GM23248 (cell line): ENCODE measurements at regions not wholly inside any gene's neighbourhood (a gene's known extent, or its start where the extent isn't known, plus 50 kb on each side); places are given as distances from the start of the nearest gene placed in this dataset.

Experiments used
- DNase-seq: peaks from one replicate; pipeline ENCODE4 v3.0.0-alpha.2; 2015
- H2AFZ ChIP-seq: fragments of 200-600 bp; sonication (generic); 2 replicates; pipeline ENCODE4 v1.6.1; 2016; ENCODE audit warnings: antibody characterized with exemption
- H3F3A ChIP-seq: fragments of 200-600 bp; sonication (generic); 2 replicates; pipeline ENCODE4 v1.6.1; 2016; ENCODE audit warnings: mild to moderate bottlenecking, antibody characterized with exemption, mixed run types; ENCODE audit not compliant: insufficient read depth
- H3K27ac ChIP-seq: fragments of 200-600 bp; sonication (generic); 2 replicates; pipeline ENCODE4 v1.5.1; 2016; ENCODE audit warnings: mild to moderate bottlenecking
- H3K27me3 ChIP-seq: fragments of 200-600 bp; sonication (generic); replicated peaks from 2 replicates; pipeline ENCODE4 v1.6.1; 2016; ENCODE audit warnings: mild to moderate bottlenecking; ENCODE audit not compliant: insufficient read depth
- H3K36me3 ChIP-seq: fragments of 200-600 bp; sonication (generic); 2 replicates; pipeline ENCODE4 v1.6.1; 2016; ENCODE audit warnings: low read depth, mild to moderate bottlenecking
- H3K4me1 ChIP-seq: fragments of 200-600 bp; sonication (generic); 2 replicates; pipeline ENCODE4 v1.6.1; 2016; ENCODE audit warnings: mild to moderate bottlenecking; ENCODE audit not compliant: insufficient read depth
- H3K4me2 ChIP-seq: fragments of 200-600 bp; sonication (generic); one replicate; pipeline ENCODE4 v1.6.1; 2016; ENCODE audit warnings: mild to moderate bottlenecking; ENCODE audit not compliant: unreplicated experiment
- H3K4me3 ChIP-seq: fragments of 200-600 bp; sonication (generic); 2 replicates; pipeline ENCODE4 v1.5.1; 2016; ENCODE audit warnings: mild to moderate bottlenecking
- H3K79me2 ChIP-seq: fragments of 200-600 bp; sonication (generic); 2 replicates; pipeline ENCODE4 v1.6.1; 2016; ENCODE audit warnings: mild to moderate bottlenecking; ENCODE audit not compliant: insufficient read depth
- H3K9ac ChIP-seq: fragments of 200-600 bp; sonication (generic); 2 replicates; pipeline ENCODE4 v1.6.1; 2016; ENCODE audit warnings: mild to moderate bottlenecking
- H3K9me2 ChIP-seq: fragments of 200-600 bp; sonication (generic); 2 replicates; pipeline ENCODE4 v1.6.1; 2016; ENCODE audit warnings: mixed run types, mild to moderate bottlenecking, moderate library complexity; ENCODE audit not compliant: insufficient read depth
- H3K9me3 ChIP-seq: fragments of 200-600 bp; sonication (generic); one replicate; pipeline ENCODE4 v1.6.1; 2017; ENCODE audit warnings: low read depth
- H4K20me1 ChIP-seq: fragments of 200-600 bp; sonication (generic); 2 replicates; pipeline ENCODE4 v1.6.0; 2016; ENCODE audit not compliant: insufficient read depth
- EZH2 ChIP-seq: fragments of 200-600 bp; sonication (generic); IDR thresholded peaks from 2 replicates; pipeline ENCODE4 v1.6.1; 2018; ENCODE audit warnings: antibody characterized with exemption, mild to moderate bottlenecking; ENCODE audit not compliant: insufficient read depth, poor library complexity, severe bottlenecking
- EZH2phosphoT487 ChIP-seq: fragments of 200-600 bp; sonication (generic); IDR thresholded peaks from 2 replicates; pipeline ENCODE4 v1.6.1; 2018; ENCODE audit warnings: antibody characterized with exemption, moderate library complexity, mild to moderate bottlenecking, low read depth; ENCODE audit not compliant: insufficient read depth
- WGBS, 2 experiments: methylation state at CpG; one replicate each; pipeline ENCODE4 v1.1.6; 2015 to 2017; ENCODE audit warnings: low lambda C conversion rate in 2 of 2, low coverage in 1 of 2; ENCODE audit errors: missing lambda C conversion rate in 2 of 2; 5-methylcytosine and 5-hydroxymethylcytosine counted together
- in situ Hi-C: fragments of 300-500 bp; cut with MboI; formaldehyde crosslinking; loops from 2 replicates; pipeline ENCODE4 v1.15.0; 2020

GRCh38 chr2:34848691-34849090 lies 1249.6 kb upstream of the FAM98A start:
- Histone ChIP-seq H3K4me2 (no peak overlapping the region), H4K20me1 (no peaks in the 10 kb centered on the region), H3K9me2 (no peaks in the 10 kb centered on the region), H3K36me3 (no peaks in the 10 kb centered on the region), H3F3A (no peaks in the 10 kb centered on the region), H3K4me3 (no peak overlapping the region), H3K79me2 (no peaks in the 10 kb centered on the region), H3K9me3 (peaks cover 5% of the 10 kb centered on the region), H3K27ac (no peak overlapping the region), H3K4me1 (no peaks in the 10 kb centered on the region), H2AFZ (no peak overlapping the region), H3K9ac (no peak overlapping the region), H3K27me3 (no peaks in the 10 kb centered on the region)
- 7 to 15% methylated on average over 3 of the region's 3 CpGs for WGBS, 2 experiments
- no peak for TF ChIP-seq EZH2
- no peak for TF ChIP-seq EZH2phosphoT487
- in situ Hi-C loops: no loop called here
- no peak for DNase-seq

GRCh38 chr2:34848132-34848531 lies 1249.0 kb upstream of the FAM98A start:
- Histone ChIP-seq H3K27ac (no peak overlapping the region), H2AFZ (no peak overlapping the region), H3K4me2 (no peak overlapping the region), H3F3A (no peaks in the 10 kb centered on the region), H4K20me1 (no peaks in the 10 kb centered on the region), H3K79me2 (no peaks in the 10 kb centered on the region), H3K4me3 (no peak overlapping the region), H3K9me2 (no peaks in the 10 kb centered on the region), H3K4me1 (no peaks in the 10 kb centered on the region), H3K36me3 (no peaks in the 10 kb centered on the region), H3K27me3 (no peaks in the 10 kb centered on the region), H3K9me3 (peaks cover 5% of the 10 kb centered on the region), H3K9ac (no peak overlapping the region)
- in situ Hi-C loops: no loop called here
- WGBS, 2 experiments: 6 to 10% methylated on average over 2 of the region's 2 CpGs
- no peak for DNase-seq
- no peak for TF ChIP-seq EZH2
- no peak for TF ChIP-seq EZH2phosphoT487

- H2AFZ ChIP-seq: no peak overlapping the region
- H3K9me3 ChIP-seq: peaks cover 4% of the 10 kb centered on the region
- H3K79me2 ChIP-seq: no peaks in the 10 kb centered on the region
- H3K36me3 ChIP-seq: no peaks in the 10 kb centered on the region
- in situ Hi-C loops: no loop called here
- H3F3A ChIP-seq: no peaks in the 10 kb centered on the region
- H4K20me1 ChIP-seq: no peaks in the 10 kb centered on the region
- H3K9me2 ChIP-seq: no peaks in the 10 kb centered on the region
- DNase-seq: no peak
- no peak overlapping the region for H3K9ac ChIP-seq
- no peaks in the 10 kb centered on the region for H3K4me1 ChIP-seq
- H3K4me2 ChIP-seq: no peak overlapping the region
- TF ChIP-seq EZH2: no peak
- no peak for TF ChIP-seq EZH2phosphoT487
- H3K27me3 ChIP-seq: no peaks in the 10 kb centered on the region
- H3K27ac ChIP-seq: no peak overlapping the region
- H3K4me3 ChIP-seq: no peak overlapping the region
Observed at GRCh38 chr2:34844629-34845028, 1245.5 kb upstream of the FAM98A start.

GRCh38 chr2:34838408-34838807 lies 1239.3 kb upstream of the FAM98A start:
- H3F3A ChIP-seq: no peaks in the 10 kb centered on the region
- no peak overlapping the region for H3K4me3 ChIP-seq
- DNase-seq: no peak
- TF ChIP-seq EZH2phosphoT487 (no peak), EZH2 (no peak)
- no peaks in the 10 kb centered on the region for H4K20me1 ChIP-seq
- in situ Hi-C loops: no loop called here
- no peaks in the 10 kb centered on the region for H3K4me1 ChIP-seq
- H2AFZ ChIP-seq: no peak overlapping the region
- no peak overlapping the region for H3K4me2 ChIP-seq
- WGBS, 2 experiments: 23 to 33% methylated on average over 3 of the region's 3 CpGs
- H3K36me3 ChIP-seq: no peaks in the 10 kb centered on the region
- H3K79me2 ChIP-seq: no peaks in the 10 kb centered on the region
- H3K9ac ChIP-seq: no peak overlapping the region
- H3K9me2 ChIP-seq: no peaks in the 10 kb centered on the region
- H3K27ac ChIP-seq: no peak overlapping the region
- H3K27me3 ChIP-seq: no peaks in the 10 kb centered on the region
- H3K9me3 ChIP-seq: no peaks in the 10 kb centered on the region

- no peaks in the 10 kb centered on the region for H3K79me2 ChIP-seq
- no peak for DNase-seq
- no peaks in the 10 kb centered on the region for H3K36me3 ChIP-seq
- H3K9ac ChIP-seq: no peak overlapping the region
- in situ Hi-C loops: no loop called here
- no peak overlapping the region for H2AFZ ChIP-seq
- no peaks in the 10 kb centered on the region for H3K9me3 ChIP-seq
- no peak overlapping the region for H3K27ac ChIP-seq
- no peak overlapping the region for H3K4me3 ChIP-seq
- no peaks in the 10 kb centered on the region for H3F3A ChIP-seq
- H3K4me2 ChIP-seq: no peak overlapping the region
- H4K20me1 ChIP-seq: no peaks in the 10 kb centered on the region
- TF ChIP-seq EZH2phosphoT487 (no peak), EZH2 (no peak)
- no peaks in the 10 kb centered on the region for H3K27me3 ChIP-seq
- no peaks in the 10 kb centered on the region for H3K9me2 ChIP-seq
- no peaks in the 10 kb centered on the region for H3K4me1 ChIP-seq
- 3 to 6% methylated on average over 1 of the region's 1 CpG for WGBS, 2 experiments
Observed at GRCh38 chr2:34836361-34836760, 1237.3 kb upstream of the FAM98A start.
